ENCODE measurements at regions not wholly inside any gene's neighbourhood (a gene's known extent, or its start where the extent isn't known, plus 50 kb on each side); places are given as distances from the start of the nearest gene placed in this dataset.
"Not testable (repeated sequence)": the region's sequence is repeated elsewhere in the genome, so short reads cannot be mapped to it uniquely, and the experiment has no call there.

DNA sequence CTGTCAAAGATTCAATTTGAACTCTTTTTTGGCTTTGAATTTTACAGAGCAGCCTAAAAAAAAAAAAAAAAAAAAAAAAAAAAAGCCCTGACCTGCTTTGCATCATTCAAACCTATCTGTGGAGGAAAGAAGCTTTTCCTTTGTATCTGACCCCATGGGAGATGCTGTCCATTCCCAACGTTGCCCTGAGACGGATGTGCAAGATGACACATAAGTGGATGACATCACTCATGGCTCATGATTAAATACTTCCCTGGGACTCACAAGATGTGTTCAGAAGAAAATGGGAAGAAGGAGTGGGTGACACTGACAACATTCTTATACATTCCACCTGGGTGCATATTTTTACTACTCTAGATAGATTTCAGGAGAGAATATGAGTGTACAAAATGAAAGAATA lies 245.7 kb upstream of the ELAVL2 start:
- DNase-seq (ENCODE audit: low spot score), result no peak

DNA sequence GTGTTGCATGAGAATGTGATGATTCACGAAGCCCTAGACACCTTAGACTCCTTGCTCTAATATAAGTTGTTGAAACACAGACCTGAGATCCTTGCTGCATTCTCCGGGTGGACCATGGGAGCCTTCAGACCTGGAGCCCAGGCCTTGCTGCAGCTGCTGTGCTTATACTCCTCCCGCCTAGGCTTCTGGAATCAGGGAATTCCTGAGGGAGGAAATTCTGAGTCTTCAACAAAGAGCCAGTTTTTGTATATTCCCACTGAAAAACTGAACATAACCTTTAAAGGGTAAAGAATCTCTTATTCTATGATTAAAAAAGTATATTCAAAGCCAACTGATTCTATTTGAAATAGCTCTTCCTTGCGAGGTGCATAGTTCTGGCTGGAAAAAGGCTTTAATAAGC lies 245.1 kb upstream of the ELAVL2 start:
- DNase-seq (ENCODE audit: low spot score), result no peak

DNA sequence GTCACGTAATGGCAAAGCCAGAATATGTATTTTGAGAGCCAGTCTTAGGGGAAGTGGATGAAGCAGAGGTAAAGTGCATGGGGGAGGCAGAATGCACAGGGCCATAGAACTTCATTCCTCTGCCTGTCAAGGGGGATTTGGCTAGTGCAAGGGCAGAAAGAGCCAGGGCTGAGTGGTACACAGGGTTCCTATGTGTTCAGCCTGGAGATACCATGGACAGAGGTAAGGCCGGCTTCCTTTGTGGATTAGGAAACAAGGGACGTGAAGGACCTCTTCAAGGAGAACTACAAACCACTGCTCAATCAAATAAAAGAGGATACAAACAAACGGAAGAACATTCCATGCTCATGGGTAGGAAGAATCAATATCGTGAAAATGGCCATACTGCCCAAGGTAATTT lies 241.1 kb upstream of the ELAVL2 start:
- DNase-seq (ENCODE audit: low spot score), result not testable (repeated sequence)

GRCh38 chr9:24059651-24060050 lies 233.6 kb upstream of the ELAVL2 start:
- DNase-seq (ENCODE audit: low spot score), result no peak

DNA sequence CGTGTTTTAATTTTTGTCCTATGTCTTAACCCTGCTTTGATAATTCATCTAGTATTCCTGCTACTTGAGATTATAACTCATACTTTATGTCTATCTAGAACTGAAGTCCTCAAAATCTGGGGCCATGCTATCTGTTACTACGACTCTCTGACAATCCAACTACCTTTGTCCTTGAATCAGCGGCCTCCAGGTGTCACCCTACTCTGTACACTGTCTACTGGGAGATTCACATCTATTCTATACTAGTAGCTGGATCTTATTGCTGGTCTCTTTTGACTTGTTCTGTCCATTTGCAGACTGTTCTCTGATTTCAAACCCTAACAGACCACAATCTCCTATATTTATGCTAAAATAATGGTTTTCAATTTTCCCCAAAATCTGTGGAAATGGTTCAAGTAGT lies 225.5 kb upstream of the ELAVL2 start:
- no peak for DNase-seq (ENCODE audit: low spot score)

- not testable (repeated sequence) for DNase-seq (ENCODE audit: low spot score)
Observed at GRCh38 chr9:24050239-24050638, 224.2 kb upstream of the ELAVL2 start.

GRCh38 chr9:24045150-24045549 lies 219.1 kb upstream of the ELAVL2 start:
- DNase-seq (ENCODE audit: low spot score), result no peak

- DNase-seq (ENCODE audit: low spot score), result no peak
Observed at GRCh38 chr9:24044576-24044975, 218.5 kb upstream of the ELAVL2 start.

DNA sequence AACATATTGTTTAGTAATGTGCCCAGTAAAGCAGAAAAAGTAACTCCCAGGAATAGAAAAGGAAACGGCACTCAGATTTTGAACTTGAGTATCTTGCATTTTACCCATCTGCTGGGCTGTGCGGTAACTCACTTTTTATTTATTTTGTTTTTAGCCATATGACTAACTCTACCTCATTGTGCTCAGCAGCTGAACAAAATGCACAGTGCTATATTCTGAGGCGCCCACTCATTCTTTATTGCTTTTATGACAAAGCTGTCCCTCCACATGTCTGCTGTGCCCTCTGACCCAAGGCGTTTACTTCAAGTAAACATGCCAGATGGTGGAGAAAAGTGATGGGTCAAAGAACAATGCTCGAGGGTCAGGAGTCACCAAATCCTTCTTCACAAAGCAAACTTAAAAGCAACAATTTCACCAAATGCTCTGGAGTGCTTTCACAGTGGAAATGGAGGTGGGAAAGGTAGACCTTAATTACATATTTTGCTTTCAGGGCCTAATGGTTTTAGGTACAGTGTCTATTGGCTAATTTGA lies 215.2 kb upstream of the ELAVL2 start:
- no peak for DNase-seq (ENCODE audit: low spot score)

- DNase-seq (ENCODE audit: low spot score), result no peak
Observed at GRCh38 chr9:24036459-24036858, 210.4 kb upstream of the ELAVL2 start.

DNA sequence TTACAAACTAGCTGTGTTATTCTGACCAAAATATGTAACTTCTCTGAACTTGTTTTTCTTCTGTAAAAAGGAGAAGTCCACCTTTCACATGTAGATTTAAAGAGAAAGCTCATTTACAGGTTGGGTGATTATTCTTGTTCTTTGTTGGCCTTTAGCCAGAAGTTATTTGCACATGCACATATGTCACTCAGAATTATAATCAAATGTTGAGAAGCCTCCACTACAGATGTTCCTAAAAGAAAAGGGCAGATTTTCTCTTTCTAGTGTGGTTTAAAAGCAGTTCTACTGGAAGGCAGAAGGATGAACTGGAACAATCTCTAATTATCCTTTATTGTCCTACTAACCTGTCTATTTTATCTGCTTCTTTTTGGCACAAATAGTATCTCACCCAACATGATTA lies 209.8 kb upstream of the ELAVL2 start:
- no peak for DNase-seq (ENCODE audit: low spot score)

DNA sequence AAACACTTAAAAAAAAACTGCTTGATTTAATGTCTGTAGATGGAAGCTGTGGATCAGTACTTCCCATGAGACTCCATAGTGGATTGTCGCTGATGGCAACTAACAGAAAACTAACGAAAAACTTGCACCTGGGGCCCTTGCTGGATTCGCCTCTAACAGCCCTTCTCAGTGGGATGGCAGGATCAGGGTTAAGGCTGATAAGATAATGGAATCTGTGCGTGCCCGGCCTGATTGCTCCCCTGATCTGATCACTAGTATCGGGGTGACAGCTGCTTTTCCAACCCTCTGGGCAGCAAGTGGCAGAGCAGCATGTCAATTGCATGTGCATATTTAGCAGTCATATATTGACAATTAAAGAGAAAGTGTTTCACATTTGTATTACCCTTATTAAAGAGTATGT lies 185.8 kb upstream of the ELAVL2 start:
- DNase-seq (ENCODE audit: low spot score), result no peak

- DNase-seq (ENCODE audit: low spot score), result no peak
Observed at GRCh38 chr9:24011009-24011717, 185.1 kb upstream of the ELAVL2 start.

GRCh38 chr9:24009322-24009721 lies 183.3 kb upstream of the ELAVL2 start:
- DNase-seq (ENCODE audit: low spot score), result no peak

DNA sequence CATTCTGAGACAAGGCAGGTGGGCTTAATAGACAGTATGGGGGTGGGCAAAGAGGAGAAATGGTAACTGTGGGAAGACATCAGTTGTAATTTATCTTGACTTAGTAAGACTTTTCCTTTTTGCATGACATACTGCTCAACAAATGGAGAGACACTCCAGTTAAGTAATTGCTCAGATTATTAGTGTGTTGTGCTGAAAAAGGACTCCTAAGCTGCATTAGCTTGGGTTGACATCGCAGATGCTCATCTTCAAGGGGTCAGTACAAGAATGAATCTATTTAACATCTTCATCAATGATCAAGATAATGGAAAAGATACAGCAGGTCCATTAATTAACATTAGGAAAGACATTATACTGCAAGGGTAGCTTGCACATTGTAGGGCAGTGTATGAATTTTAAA lies 181.1 kb upstream of the ELAVL2 start:
- DNase-seq (ENCODE audit: low spot score), result no peak

DNA sequence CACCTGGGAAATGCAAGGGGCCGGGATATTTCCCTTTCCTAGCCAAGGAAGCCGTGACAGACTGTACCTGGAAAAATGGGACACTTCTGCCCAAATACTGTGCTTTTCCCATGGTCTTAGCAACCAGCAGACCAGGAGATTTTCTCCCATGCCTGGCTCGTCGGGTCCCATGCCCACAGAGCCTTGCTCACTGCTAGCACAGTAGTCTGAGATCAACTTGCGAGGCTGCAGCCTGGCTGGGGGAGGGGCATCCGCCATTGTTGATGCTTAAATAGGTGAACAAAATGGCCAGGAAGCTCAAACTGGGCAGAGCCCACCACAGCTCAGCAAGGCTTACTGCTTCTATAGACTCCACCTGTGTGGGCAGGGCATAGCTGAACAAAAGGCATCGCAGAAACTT lies 165.8 kb upstream of the ELAVL2 start:
- not testable (repeated sequence) for DNase-seq (ENCODE audit: low spot score)

DNA sequence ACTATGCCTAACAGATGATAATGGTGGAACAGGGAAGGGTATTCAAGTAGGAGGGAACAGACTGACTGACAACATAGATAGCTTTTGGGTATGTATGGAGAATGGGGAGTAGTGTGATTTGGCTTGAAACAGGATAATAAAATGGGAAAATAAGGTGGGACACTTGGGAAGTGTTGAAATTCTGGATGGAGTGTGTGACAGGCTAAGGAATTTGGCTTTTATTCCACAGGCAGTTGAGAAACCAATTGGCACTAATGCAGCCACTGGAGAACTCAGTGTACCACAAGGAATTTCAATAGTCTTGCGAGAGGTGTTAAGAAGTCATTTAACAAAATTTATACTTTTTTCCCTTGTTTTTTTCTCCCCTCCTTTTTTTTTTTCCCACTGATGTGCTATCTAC lies 153.5 kb upstream of the ELAVL2 start:
- DNase-seq (ENCODE audit: low spot score), result no peak

- no peak for DNase-seq (ENCODE audit: low spot score)
Observed at GRCh38 chr9:23962101-23962500, 136.1 kb upstream of the ELAVL2 start.

- DNase-seq (ENCODE audit: low spot score), result no peak
Observed at GRCh38 chr9:23945897-23946296, 119.9 kb upstream of the ELAVL2 start.

- no peak for DNase-seq (ENCODE audit: low spot score)
Observed at GRCh38 chr9:23941051-23941450, 115.0 kb upstream of the ELAVL2 start.

- no peak for DNase-seq (ENCODE audit: low spot score)
Observed at GRCh38 chr9:23938908-23939307, 112.9 kb upstream of the ELAVL2 start.

DNA sequence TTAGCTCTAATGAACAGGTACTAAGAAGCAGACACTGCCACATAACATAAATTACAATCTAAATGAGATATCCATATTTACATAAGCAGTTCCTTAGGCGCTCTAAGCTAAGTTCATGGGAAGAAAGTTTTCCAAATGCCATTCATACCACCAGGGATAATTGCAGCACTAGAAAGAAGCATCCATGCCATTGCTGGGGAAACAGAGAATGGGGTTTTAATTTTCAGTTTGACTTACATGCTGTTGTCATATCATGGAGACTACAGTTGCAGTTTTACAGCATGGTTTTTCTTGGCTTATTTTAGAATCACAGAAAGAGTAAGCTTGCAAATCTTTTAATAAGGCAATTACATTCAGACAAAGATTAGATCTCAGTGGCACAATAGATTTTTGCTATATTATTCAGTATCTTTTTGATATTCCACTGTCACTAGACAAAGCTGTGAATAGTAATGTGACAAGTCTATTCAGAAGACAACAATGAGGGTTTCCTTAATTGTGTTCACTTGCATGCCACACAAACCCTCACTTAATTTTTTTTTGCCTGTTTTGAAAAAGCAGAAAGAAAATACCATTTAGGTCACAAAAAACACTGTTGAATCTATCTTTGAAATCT lies 108.4 kb upstream of the ELAVL2 start:
- no peak for DNase-seq (ENCODE audit: low spot score)

GRCh38 chr9:23933348-23933747 lies 107.3 kb upstream of the ELAVL2 start:
- no peak for DNase-seq (ENCODE audit: low spot score)

DNA sequence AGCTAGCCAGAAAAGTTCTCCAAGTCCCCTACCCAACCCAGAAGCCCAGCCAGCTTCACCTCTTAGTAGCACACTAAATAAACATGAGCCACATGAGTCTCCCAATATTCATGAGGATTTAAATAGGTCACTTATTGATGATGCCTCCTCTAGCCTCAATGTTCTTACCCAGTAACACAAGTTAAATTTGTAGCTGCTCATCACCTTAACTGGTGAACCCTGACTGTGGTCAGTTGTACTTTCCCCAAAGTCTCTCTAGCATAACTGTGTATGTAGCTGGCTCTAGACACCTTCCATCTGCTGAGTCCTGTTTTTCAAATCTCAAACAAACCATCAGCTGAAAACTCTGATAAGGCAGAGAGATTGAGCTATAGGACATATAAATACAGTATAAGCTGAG lies 100.3 kb upstream of the ELAVL2 start:
- DNase-seq (ENCODE audit: low spot score), result no peak
